ENCODE measurements at regions not wholly inside any gene's neighbourhood (a gene's known extent, or its start where the extent isn't known, plus 50 kb on each side); places are given as distances from the start of the nearest gene placed in this dataset.
A peak's percentile ranks its signal among the peaks of the same experiment; 100 is the strongest.

DNA sequence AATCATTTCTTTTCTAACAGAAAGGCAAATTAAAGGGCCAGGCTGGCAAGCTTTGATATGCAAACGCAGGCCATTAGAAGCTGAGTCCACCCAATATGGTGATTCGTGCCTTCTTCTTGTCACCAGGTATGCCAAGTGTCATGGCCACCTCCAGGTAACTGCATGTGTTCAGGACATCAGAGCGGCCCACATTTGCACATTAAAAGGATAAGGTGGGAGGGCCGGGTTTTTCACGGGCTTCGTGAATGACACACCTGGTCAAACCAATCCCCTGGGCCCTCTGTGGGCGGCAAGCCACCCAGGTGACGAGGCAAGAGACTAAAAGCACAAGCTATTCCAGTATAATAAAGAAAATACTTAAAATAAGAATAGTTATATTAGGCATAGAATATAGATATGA, 75.9 kb upstream of the TSPAN11 start (continued):
- TF ChIP-seq ETS1 (IDR thresholded peaks at IDR 0.05) (no peak), ZNF114 (CRISPR knock-in tag; IDR thresholded peaks at IDR 0.05) (no peak), JUNB (IDR thresholded peaks at IDR 0.05; ENCODE audit: unreplicated experiment) (no peak), REST (IDR thresholded peaks at IDR 0.05; ENCODE audit: unreplicated experiment) (no peak), EZH2phosphoT487 (IDR thresholded peaks at IDR 0.05; ENCODE audit: unreplicated experiment) (no peak), STAT1 (IDR thresholded peaks at IDR 0.05; ENCODE audit: unreplicated experiment) (no peak)

DNA sequence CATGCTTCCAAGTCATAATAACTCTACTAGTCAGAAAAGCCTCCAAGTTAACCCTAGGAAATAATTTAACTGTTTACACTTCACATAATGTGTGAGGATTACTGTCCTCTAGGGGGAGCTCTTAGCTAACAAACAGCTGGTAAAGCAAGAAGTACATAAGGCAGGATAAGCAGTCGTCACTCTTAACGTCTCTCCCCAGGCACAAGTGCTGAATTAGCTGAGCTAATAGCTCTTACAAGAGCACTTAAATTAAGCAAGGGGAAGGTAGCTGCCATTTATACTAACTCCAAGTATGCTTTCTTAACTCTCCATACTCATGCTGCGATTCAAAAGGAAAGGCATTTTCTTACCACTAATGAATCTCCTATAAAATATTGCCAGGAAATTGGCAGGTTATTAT, 79.3 kb upstream of the TSPAN11 start:
- H3K27ac ChIP-seq (ENCODE audit: low read depth), result no peak overlapping the region
- Mint-ChIP-seq H3K36me3 (ENCODE audit: low read depth) (no peaks in the 10 kb centered on the region), H3K4me3 (no peak overlapping the region), H3K27me3 (ENCODE audit: insufficient read depth, low read depth, poor library complexity) (peaks cover 5% of the 10 kb centered on the region), H3K9me3 (no peaks in the 10 kb centered on the region), H3K4me1 (peaks cover 23% of the 10 kb centered on the region), H3K27ac (no peak overlapping the region)
- no peaks in the 10 kb centered on the region for H3K79me2 ChIP-seq (replicated peaks; ENCODE audit: insufficient read depth)
- H3K4me2 ChIP-seq, result no peak overlapping the region
- peak; percentile 86 for DNase-seq (ENCODE audit: low spot score)
- TF ChIP-seq, protein P1, sequence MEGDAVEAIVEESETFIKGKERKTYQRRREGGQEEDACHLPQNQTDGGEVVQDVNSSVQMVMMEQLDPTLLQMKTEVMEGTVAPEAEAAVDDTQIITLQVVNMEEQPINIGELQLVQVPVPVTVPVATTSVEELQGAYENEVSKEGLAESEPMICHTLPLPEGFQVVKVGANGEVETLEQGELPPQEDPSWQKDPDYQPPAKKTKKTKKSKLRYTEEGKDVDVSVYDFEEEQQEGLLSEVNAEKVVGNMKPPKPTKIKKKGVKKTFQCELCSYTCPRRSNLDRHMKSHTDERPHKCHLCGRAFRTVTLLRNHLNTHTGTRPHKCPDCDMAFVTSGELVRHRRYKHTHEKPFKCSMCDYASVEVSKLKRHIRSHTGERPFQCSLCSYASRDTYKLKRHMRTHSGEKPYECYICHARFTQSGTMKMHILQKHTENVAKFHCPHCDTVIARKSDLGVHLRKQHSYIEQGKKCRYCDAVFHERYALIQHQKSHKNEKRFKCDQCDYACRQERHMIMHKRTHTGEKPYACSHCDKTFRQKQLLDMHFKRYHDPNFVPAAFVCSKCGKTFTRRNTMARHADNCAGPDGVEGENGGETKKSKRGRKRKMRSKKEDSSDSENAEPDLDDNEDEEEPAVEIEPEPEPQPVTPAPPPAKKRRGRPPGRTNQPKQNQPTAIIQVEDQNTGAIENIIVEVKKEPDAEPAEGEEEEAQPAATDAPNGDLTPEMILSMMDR (conservative IDR thresholded peaks at IDR 0.05; ENCODE audit: low read depth in 2 of 2), result peak; percentile 96 to 100
- TF ChIP-seq REST (IDR thresholded peaks at IDR 0.05; ENCODE audit: unreplicated experiment), result no peak
- no peak; the same call in 2 of the 3 replicates for ATAC-seq
- no peaks in the 10 kb centered on the region for H3K36me3 ChIP-seq (ENCODE audit: insufficient read depth)
- peaks cover 12% of the 10 kb centered on the region for H3K4me1 ChIP-seq (ENCODE audit: insufficient read depth)
- no peak overlapping the region for H2AFZ ChIP-seq
- H3F3A ChIP-seq (replicated peaks; ENCODE audit: low read depth), result 0 out of 2 replicates have a peak, but pooled peaks cover 5% of the 10 kb centered on the region
- H3K27me3 ChIP-seq (ENCODE audit: insufficient read depth), result no peaks in the 10 kb centered on the region
- H4K20me1 ChIP-seq (replicated peaks; ENCODE audit: insufficient read depth), result no peaks in the 10 kb centered on the region
- H3K9me2 ChIP-seq (ENCODE audit: insufficient read depth), result peaks cover 5% of the 10 kb centered on the region; the same call in 1 of the 2 replicates
- H3K4me3 ChIP-seq, result no peak overlapping the region
